ENCODE measurements at regions not wholly inside any gene's neighbourhood (a gene's known extent, or its start where the extent isn't known, plus 50 kb on each side); places are given as distances from the start of the nearest gene placed in this dataset.

- Histone ChIP-seq H3F3A (ENCODE audit: low read depth) (no peaks in the 10 kb centered on the region), H3K9me3 (ENCODE audit: low read depth) (no peaks in the 10 kb centered on the region), H3K4me2 (no peak overlapping the region), H3K27ac (no peak overlapping the region), H2AFZ (replicated peaks) (no peak overlapping the region), H3K4me3 (no peak overlapping the region), H4K20me1 (ENCODE audit: low read depth) (no peaks in the 10 kb centered on the region), H3K36me3 (no peaks in the 10 kb centered on the region), H3K27me3 (no peaks in the 10 kb centered on the region), H3K9ac (no peak overlapping the region), H3K79me2 (ENCODE audit: low read depth) (no peaks in the 10 kb centered on the region), H3K4me1 (peaks cover 6% of the 10 kb centered on the region)
- Mint-ChIP-seq H3K36me3 (no peaks in the 10 kb centered on the region), H3K4me3 (no peak overlapping the region), H3K9me3 (peaks cover 2% of the 10 kb centered on the region), H3K27me3 (ENCODE audit: insufficient read depth, low read depth) (peaks cover 17% of the 10 kb centered on the region), H3K4me1 (peaks cover 63% of the 10 kb centered on the region), H3K27ac (peak overlapping the region; percentile 82)
- DNase-seq (ENCODE audit: low spot score), result no peak
- TF ChIP-seq EZH2phosphoT487 (IDR thresholded peaks at IDR 0.05) (no peak), CTCF (IDR thresholded peaks at IDR 0.05) (no peak), EZH2 (IDR thresholded peaks at IDR 0.05) (no peak)
These were observed 107.4 kb upstream of the ID2 start for GRCh38 chr2:8574196-8575037.

- no peak overlapping the region for H3K27ac ChIP-seq
- H3K9me3 Mint-ChIP-seq, result peaks cover 2% of the 10 kb centered on the region
- no peaks in the 10 kb centered on the region for H3K9me3 ChIP-seq (ENCODE audit: low read depth)
- TF ChIP-seq EZH2 (IDR thresholded peaks at IDR 0.05) (no peak), CTCF (IDR thresholded peaks at IDR 0.05) (no peak), EZH2phosphoT487 (IDR thresholded peaks at IDR 0.05) (no peak)
- peaks cover 64% of the 10 kb centered on the region for H3K4me1 Mint-ChIP-seq
- H3F3A ChIP-seq (ENCODE audit: low read depth), result no peaks in the 10 kb centered on the region
- H4K20me1 ChIP-seq (ENCODE audit: low read depth), result no peaks in the 10 kb centered on the region
- H3K79me2 ChIP-seq (ENCODE audit: low read depth), result no peaks in the 10 kb centered on the region
- H3K27me3 Mint-ChIP-seq (ENCODE audit: insufficient read depth, low read depth), result peaks cover 17% of the 10 kb centered on the region
- H3K27me3 ChIP-seq, result no peaks in the 10 kb centered on the region
- H3K4me3 Mint-ChIP-seq, result no peak overlapping the region
- H3K4me2 ChIP-seq, result no peak overlapping the region
- H3K36me3 ChIP-seq, result no peaks in the 10 kb centered on the region
- H3K36me3 Mint-ChIP-seq, result no peaks in the 10 kb centered on the region
- peaks cover 6% of the 10 kb centered on the region for H3K4me1 ChIP-seq
- peak overlapping the region; percentile 82 for H3K27ac Mint-ChIP-seq
- H2AFZ ChIP-seq (replicated peaks), result no peak overlapping the region
- H3K4me3 ChIP-seq, result no peak overlapping the region
- H3K9ac ChIP-seq, result no peak overlapping the region
- no peak for DNase-seq (ENCODE audit: low spot score)
These were observed 106.6 kb upstream of the ID2 start for GRCh38 chr2:8575038-8575833.

GRCh38 chr2:8575834-8576423 is 105.9 kb upstream of the ID2 start:
- Histone ChIP-seq H3K36me3 (no peaks in the 10 kb centered on the region), H3K27ac (no peak overlapping the region), H3K79me2 (ENCODE audit: low read depth) (no peaks in the 10 kb centered on the region), H3K4me2 (no peak overlapping the region), H3K4me1 (peaks cover 6% of the 10 kb centered on the region), H3K27me3 (no peaks in the 10 kb centered on the region), H3K4me3 (no peak overlapping the region), H3F3A (ENCODE audit: low read depth) (no peaks in the 10 kb centered on the region), H4K20me1 (ENCODE audit: low read depth) (no peaks in the 10 kb centered on the region), H3K9ac (no peak overlapping the region), H3K9me3 (ENCODE audit: low read depth) (no peaks in the 10 kb centered on the region), H2AFZ (replicated peaks) (no peak overlapping the region)
- no peak for DNase-seq (ENCODE audit: low spot score)
- Mint-ChIP-seq H3K9me3 (peaks cover 2% of the 10 kb centered on the region), H3K4me3 (no peak overlapping the region), H3K27ac (peak overlapping the region; percentile 28), H3K36me3 (no peaks in the 10 kb centered on the region), H3K27me3 (ENCODE audit: insufficient read depth, low read depth) (peaks cover 17% of the 10 kb centered on the region), H3K4me1 (peaks cover 67% of the 10 kb centered on the region)
- no peak for TF ChIP-seq EZH2 (IDR thresholded peaks at IDR 0.05)
- no peak for TF ChIP-seq EZH2phosphoT487 (IDR thresholded peaks at IDR 0.05)
- no peak for TF ChIP-seq CTCF (IDR thresholded peaks at IDR 0.05)
